GM23338 (cell line): ENCODE measurements at regions not wholly inside any gene's neighbourhood (a gene's known extent, or its start where the extent isn't known, plus 50 kb on each side); places are given as distances from the start of the nearest gene placed in this dataset.

Source experiments
- EZH2 ChIP-seq: fragments of 200-600 bp; sonication (generic); IDR thresholded peaks from one replicate; pipeline ENCODE4 v1.8.0; 2017; ENCODE audit warnings: antibody characterized with exemption, mild to moderate bottlenecking, low read depth; ENCODE audit not compliant: unreplicated experiment
- EZH2phosphoT487 ChIP-seq: fragments of 200-600 bp; sonication (generic); IDR thresholded peaks from one replicate; pipeline ENCODE4 v1.8.1; 2018; ENCODE audit warnings: antibody characterized with exemption; ENCODE audit not compliant: unreplicated experiment
- JUNB ChIP-seq: IDR thresholded peaks from one replicate; pipeline ENCODE4 v1.6.1; 2016; ENCODE audit warnings: antibody characterized with exemption; ENCODE audit not compliant: unreplicated experiment
- NANOG ChIP-seq: IDR thresholded peaks from 2 replicates; pipeline ENCODE4 v1.6.1; 2016; ENCODE audit warnings: antibody characterized with exemption, borderline replicate concordance
- POLR2AphosphoS5 ChIP-seq: IDR thresholded peaks from 2 replicates; pipeline ENCODE4 v1.6.1; 2016; ENCODE audit warnings: antibody characterized with exemption, low read depth
- STAT1 ChIP-seq: IDR thresholded peaks from one replicate; pipeline ENCODE4 v1.6.1; 2016; ENCODE audit warnings: antibody characterized with exemption; ENCODE audit not compliant: unreplicated experiment
- ZNF114 ChIP-seq: fragments of 250-450 bp; sonication (Bioruptor Pico); IDR thresholded peaks from 2 replicates; pipeline ENCODE4 v1.5.0; 2020; ENCODE audit warnings: mild to moderate bottlenecking, moderate library complexity
- ZNF331 ChIP-seq: fragments of 250-450 bp; sonication (Bioruptor Pico); IDR thresholded peaks from 2 replicates; pipeline ENCODE4 v1.5.0; 2020; ENCODE audit warnings: low read depth, mild to moderate bottlenecking, moderate library complexity
- TF ChIP-seq, protein P1 (sequence below), 2 experiments: fragments of 200-600 bp in 1 of 2; sonication (generic) in 1 of 2; conservative IDR thresholded peaks; 2 replicates each; pipeline versions ENCODE4 v1.5.1 to v1.6.1; 2016 to 2017; ENCODE audit warnings: antibody characterized with exemption in 2 of 2, low read depth in 2 of 2, mild to moderate bottlenecking in 2 of 2, moderate library complexity in 1 of 2
- TF ChIP-seq, protein P2 (sequence below): IDR thresholded peaks from one replicate; pipeline ENCODE4 v1.6.1; 2018; ENCODE audit warnings: antibody characterized with exemption; ENCODE audit not compliant: unreplicated experiment
- TF ChIP-seq, protein P3 (sequence below): IDR thresholded peaks from 2 replicates; pipeline ENCODE4 v1.6.1; 2016; ENCODE audit warnings: antibody characterized with exemption
- TF ChIP-seq, protein P4 (sequence below): fragments of 250-450 bp; sonication (Bioruptor Pico); IDR thresholded peaks from 2 replicates; pipeline ENCODE4 v1.5.0; 2020; ENCODE audit warnings: mild to moderate bottlenecking, moderate library complexity

DNA sequence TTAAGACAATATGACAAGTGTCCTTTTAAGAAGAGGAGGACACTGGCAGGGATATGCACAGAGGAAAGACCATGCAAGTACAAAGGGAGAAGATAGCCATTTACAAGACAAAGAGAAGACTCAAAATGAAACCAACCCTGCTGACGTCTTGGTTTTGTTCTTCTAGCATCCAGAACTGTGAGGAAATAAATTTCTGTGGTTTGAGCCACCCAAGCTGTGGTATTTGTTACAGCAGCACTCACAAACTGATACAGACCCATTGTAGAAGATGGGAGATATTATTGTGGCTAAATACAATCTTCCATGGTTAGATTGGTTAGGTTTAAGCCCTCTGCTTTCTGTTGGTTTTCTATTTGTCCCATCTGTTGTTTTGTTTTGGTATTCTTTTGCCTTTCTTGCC is 88.6 kb upstream of the SLC35F1 start:
- TF ChIP-seq, protein P1, sequence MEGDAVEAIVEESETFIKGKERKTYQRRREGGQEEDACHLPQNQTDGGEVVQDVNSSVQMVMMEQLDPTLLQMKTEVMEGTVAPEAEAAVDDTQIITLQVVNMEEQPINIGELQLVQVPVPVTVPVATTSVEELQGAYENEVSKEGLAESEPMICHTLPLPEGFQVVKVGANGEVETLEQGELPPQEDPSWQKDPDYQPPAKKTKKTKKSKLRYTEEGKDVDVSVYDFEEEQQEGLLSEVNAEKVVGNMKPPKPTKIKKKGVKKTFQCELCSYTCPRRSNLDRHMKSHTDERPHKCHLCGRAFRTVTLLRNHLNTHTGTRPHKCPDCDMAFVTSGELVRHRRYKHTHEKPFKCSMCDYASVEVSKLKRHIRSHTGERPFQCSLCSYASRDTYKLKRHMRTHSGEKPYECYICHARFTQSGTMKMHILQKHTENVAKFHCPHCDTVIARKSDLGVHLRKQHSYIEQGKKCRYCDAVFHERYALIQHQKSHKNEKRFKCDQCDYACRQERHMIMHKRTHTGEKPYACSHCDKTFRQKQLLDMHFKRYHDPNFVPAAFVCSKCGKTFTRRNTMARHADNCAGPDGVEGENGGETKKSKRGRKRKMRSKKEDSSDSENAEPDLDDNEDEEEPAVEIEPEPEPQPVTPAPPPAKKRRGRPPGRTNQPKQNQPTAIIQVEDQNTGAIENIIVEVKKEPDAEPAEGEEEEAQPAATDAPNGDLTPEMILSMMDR (conservative IDR thresholded peaks at IDR 0.05; ENCODE audit: low read depth in 2 of 2), result no peak
- no peak for TF ChIP-seq EZH2phosphoT487
- no peak for TF ChIP-seq POLR2AphosphoS5
- TF ChIP-seq STAT1, result no peak
- TF ChIP-seq, protein P2, sequence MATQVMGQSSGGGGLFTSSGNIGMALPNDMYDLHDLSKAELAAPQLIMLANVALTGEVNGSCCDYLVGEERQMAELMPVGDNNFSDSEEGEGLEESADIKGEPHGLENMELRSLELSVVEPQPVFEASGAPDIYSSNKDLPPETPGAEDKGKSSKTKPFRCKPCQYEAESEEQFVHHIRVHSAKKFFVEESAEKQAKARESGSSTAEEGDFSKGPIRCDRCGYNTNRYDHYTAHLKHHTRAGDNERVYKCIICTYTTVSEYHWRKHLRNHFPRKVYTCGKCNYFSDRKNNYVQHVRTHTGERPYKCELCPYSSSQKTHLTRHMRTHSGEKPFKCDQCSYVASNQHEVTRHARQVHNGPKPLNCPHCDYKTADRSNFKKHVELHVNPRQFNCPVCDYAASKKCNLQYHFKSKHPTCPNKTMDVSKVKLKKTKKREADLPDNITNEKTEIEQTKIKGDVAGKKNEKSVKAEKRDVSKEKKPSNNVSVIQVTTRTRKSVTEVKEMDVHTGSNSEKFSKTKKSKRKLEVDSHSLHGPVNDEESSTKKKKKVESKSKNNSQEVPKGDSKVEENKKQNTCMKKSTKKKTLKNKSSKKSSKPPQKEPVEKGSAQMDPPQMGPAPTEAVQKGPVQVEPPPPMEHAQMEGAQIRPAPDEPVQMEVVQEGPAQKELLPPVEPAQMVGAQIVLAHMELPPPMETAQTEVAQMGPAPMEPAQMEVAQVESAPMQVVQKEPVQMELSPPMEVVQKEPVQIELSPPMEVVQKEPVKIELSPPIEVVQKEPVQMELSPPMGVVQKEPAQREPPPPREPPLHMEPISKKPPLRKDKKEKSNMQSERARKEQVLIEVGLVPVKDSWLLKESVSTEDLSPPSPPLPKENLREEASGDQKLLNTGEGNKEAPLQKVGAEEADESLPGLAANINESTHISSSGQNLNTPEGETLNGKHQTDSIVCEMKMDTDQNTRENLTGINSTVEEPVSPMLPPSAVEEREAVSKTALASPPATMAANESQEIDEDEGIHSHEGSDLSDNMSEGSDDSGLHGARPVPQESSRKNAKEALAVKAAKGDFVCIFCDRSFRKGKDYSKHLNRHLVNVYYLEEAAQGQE, result no peak
- TF ChIP-seq EZH2, result no peak
- TF ChIP-seq, protein P3, sequence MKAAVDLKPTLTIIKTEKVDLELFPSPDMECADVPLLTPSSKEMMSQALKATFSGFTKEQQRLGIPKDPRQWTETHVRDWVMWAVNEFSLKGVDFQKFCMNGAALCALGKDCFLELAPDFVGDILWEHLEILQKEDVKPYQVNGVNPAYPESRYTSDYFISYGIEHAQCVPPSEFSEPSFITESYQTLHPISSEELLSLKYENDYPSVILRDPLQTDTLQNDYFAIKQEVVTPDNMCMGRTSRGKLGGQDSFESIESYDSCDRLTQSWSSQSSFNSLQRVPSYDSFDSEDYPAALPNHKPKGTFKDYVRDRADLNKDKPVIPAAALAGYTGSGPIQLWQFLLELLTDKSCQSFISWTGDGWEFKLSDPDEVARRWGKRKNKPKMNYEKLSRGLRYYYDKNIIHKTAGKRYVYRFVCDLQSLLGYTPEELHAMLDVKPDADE, result no peak
- TF ChIP-seq NANOG, result no peak
- no peak for TF ChIP-seq ZNF114
- no peak for TF ChIP-seq JUNB
- no peak for TF ChIP-seq ZNF331 (CRISPR knock-in tag)
- TF ChIP-seq, protein P4, sequence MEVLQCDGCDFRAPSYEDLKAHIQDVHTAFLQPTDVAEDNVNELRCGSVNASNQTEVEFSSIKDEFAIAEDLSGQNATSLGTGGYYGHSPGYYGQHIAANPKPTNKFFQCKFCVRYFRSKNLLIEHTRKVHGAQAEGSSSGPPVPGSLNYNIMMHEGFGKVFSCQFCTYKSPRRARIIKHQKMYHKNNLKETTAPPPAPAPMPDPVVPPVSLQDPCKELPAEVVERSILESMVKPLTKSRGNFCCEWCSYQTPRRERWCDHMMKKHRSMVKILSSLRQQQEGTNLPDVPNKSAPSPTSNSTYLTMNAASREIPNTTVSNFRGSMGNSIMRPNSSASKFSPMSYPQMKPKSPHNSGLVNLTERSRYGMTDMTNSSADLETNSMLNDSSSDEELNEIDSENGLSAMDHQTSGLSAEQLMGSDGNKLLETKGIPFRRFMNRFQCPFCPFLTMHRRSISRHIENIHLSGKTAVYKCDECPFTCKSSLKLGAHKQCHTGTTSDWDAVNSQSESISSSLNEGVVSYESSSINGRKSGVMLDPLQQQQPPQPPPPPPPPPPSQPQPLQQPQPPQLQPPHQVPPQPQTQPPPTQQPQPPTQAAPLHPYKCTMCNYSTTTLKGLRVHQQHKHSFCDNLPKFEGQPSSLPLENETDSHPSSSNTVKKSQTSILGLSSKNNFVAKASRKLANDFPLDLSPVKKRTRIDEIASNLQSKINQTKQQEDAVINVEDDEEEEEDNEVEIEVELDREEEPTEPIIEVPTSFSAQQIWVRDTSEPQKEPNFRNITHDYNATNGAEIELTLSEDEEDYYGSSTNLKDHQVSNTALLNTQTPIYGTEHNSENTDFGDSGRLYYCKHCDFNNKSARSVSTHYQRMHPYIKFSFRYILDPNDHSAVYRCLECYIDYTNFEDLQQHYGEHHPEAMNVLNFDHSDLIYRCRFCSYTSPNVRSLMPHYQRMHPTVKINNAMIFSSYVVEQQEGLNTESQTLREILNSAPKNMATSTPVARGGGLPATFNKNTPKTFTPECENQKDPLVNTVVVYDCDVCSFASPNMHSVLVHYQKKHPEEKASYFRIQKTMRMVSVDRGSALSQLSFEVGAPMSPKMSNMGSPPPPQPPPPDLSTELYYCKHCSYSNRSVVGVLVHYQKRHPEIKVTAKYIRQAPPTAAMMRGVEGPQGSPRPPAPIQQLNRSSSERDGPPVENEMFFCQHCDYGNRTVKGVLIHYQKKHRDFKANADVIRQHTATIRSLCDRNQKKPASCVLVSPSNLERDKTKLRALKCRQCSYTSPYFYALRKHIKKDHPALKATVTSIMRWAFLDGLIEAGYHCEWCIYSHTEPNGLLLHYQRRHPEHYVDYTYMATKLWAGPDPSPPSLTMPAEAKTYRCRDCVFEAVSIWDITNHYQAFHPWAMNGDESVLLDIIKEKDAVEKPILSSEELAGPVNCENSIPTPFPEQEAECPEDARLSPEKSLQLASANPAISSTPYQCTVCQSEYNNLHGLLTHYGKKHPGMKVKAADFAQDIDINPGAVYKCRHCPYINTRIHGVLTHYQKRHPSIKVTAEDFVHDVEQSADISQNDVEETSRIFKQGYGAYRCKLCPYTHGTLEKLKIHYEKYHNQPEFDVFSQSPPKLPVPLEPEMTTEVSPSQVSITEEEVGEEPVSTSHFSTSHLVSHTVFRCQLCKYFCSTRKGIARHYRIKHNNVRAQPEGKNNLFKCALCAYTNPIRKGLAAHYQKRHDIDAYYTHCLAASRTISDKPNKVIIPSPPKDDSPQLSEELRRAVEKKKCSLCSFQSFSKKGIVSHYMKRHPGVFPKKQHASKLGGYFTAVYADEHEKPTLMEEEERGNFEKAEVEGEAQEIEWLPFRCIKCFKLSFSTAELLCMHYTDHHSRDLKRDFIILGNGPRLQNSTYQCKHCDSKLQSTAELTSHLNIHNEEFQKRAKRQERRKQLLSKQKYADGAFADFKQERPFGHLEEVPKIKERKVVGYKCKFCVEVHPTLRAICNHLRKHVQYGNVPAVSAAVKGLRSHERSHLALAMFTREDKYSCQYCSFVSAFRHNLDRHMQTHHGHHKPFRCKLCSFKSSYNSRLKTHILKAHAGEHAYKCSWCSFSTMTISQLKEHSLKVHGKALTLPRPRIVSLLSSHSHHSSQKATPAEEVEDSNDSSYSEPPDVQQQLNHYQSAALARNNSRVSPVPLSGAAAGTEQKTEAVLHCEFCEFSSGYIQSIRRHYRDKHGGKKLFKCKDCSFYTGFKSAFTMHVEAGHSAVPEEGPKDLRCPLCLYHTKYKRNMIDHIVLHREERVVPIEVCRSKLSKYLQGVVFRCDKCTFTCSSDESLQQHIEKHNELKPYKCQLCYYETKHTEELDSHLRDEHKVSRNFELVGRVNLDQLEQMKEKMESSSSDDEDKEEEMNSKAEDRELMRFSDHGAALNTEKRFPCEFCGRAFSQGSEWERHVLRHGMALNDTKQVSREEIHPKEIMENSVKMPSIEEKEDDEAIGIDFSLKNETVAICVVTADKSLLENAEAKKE (CRISPR knock-in tag), result no peak
